ENCODE measurements at regions not wholly inside any gene's neighbourhood (a gene's known extent, or its start where the extent isn't known, plus 50 kb on each side); places are given as distances from the start of the nearest gene placed in this dataset.

- in situ Hi-C loops (cut with MboI; ENCODE audit: low sequenced_read_pairs, unreplicated experiment), result no loop called here
- TF ChIP-seq CTCF (IDR thresholded peaks at IDR 0.05; ENCODE audit: borderline replicate concordance, control extremely low read depth, extremely low read depth, insufficient read depth, missing control alignments), result no peak
- no peak for DNase-seq (ENCODE audit: low spot score)
These were observed 112.3 kb upstream of the DTNBP1 start for GRCh38 chr6:15775076-15775634.

DNA sequence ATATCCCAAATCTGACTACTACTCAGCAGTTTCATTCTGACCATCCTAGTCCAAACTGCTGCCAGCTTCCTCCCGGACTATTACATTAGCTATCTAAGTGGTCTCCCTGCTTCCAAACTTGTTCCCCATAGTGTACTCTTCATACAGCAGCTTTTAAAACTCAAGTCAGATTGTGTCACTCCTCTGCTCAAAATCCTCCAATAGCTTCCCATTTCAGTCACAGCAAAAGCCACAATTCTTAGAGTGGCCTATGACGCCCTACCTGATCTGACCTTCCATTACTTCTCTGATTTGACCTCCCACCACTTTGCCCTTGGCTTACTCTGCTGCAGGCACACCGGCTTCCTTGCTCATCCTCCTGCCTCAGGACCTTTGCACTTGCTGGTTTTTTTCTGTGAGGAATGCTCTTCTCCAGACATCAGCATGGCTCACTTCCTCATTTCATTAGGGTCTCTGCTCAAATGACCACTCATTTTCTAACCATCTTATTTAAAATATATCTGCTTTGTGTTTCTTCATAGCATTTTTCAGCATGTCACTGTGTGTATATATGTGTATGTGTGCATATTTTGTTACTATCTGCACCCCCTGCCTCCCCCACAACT lies 111.1 kb upstream of the DTNBP1 start:
- no peak for DNase-seq (ENCODE audit: low spot score)
- no peak for TF ChIP-seq CTCF (IDR thresholded peaks at IDR 0.05; ENCODE audit: borderline replicate concordance, control extremely low read depth, extremely low read depth, insufficient read depth, missing control alignments)
- in situ Hi-C loops (cut with MboI; ENCODE audit: low sequenced_read_pairs, unreplicated experiment), result no loop called here

DNA sequence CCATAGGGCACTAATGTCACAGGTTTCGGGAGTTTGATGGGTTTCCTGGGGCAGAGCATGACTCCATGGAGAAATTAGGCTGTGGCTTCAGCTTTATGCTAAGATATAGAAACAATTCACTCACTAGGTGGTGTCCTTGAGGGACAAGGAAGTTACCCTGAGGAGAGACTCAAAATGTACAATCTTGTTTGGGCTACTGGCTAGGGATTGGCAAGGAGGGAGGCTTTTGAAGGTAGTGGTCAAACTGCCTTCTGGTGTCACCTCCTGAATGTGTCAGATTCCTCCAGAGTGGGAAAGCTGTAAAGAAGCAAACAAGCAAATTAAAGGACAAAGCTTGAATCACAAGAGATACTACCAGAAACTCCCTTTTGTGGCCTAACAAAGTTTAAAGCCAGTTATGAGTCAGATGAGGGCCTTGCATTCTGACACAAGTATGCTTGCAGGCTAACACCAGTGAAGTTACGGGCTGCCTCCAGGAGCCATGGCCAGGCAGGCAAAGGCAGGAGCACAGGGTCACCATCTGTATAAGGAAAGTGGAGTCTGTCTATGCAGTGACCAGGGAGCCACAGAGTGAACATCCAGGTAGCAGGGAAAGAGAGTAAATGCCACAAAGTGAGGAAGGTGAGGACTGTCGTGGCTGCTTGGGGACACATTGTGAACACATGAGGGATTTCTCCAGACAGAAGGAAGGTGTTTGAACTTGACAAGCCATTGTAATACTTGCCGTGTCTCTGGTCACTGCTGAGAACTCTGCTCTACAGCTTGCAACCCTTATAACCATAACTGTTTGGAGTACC lies 107.7 kb upstream of the DTNBP1 start:
- peak; percentile 50 for DNase-seq (ENCODE audit: low spot score)
- in situ Hi-C loops (cut with MboI; ENCODE audit: low sequenced_read_pairs, unreplicated experiment), result no loop called here

DNA sequence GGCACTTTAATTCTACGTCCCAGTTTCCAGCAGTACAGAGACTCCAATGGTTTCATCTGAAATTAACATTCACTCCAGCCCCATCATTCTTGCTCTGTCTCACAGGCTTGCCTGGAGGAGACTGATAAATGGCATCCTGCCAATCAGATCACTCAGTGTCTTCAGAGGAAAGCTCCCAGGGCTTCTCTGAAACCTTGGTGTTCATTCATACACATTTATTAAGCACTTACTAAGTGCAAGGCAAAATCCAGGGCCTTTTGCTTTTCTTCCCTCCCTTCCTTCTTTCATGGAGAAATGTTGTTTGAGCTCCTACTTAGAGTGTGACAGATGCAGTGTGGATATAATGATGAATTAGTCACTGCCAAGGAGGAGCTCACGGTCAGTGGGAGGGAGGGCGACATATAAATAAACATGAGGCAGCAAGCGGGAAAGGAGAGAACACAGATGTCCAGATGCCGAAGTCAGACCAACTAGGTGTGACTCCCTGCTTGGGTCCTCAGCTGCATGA lies 106.7 kb upstream of the DTNBP1 start:
- no peak for DNase-seq (ENCODE audit: low spot score)

More for the DNA sequence above, 107.7 kb upstream of the DTNBP1 start:
- peak; percentile 5 for TF ChIP-seq CTCF (IDR thresholded peaks at IDR 0.05; ENCODE audit: borderline replicate concordance, control extremely low read depth, extremely low read depth, insufficient read depth, missing control alignments)

DNA sequence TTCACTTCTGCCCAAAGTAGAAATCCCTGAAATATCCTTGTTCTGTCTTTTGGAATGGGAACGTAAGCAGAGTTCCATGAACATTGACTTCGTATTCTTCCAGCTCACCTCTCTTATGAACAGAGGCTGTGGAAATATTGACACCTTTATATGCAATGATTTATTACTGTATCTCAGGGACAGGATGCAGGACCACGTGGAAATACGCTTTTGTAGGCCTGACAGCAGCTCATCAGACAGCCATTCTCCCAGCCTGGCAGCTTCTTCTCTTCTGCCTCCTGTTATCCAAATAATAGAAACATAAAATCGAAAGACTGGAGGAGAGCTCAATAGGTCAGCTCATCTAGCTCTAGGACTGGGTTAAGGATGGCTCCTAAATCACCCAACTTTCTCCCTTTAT lies 106.2 kb upstream of the DTNBP1 start:
- in situ Hi-C loops (cut with MboI; ENCODE audit: low sequenced_read_pairs, unreplicated experiment), result no loop called here
- DNase-seq (ENCODE audit: low spot score), result no peak
- no peak for TF ChIP-seq CTCF (IDR thresholded peaks at IDR 0.05; ENCODE audit: borderline replicate concordance, control extremely low read depth, extremely low read depth, insufficient read depth, missing control alignments)

More for the DNA sequence above, 106.7 kb upstream of the DTNBP1 start:
- no peak for TF ChIP-seq CTCF (IDR thresholded peaks at IDR 0.05; ENCODE audit: borderline replicate concordance, control extremely low read depth, extremely low read depth, insufficient read depth, missing control alignments)
- in situ Hi-C loops (cut with MboI; ENCODE audit: low sequenced_read_pairs, unreplicated experiment), result no loop called here

- in situ Hi-C loops (cut with MboI; ENCODE audit: low sequenced_read_pairs, unreplicated experiment), result no loop called here
- no peak for TF ChIP-seq CTCF (IDR thresholded peaks at IDR 0.05; ENCODE audit: borderline replicate concordance, control extremely low read depth, extremely low read depth, insufficient read depth, missing control alignments)
- no peak for DNase-seq (ENCODE audit: low spot score)
These were observed 101.0 kb upstream of the DTNBP1 start for GRCh38 chr6:15763837-15764236.

All from GM13976 (cell line).